GM20431 (cell line): ENCODE measurements at regions not wholly inside any gene's neighbourhood (a gene's known extent, or its start where the extent isn't known, plus 50 kb on each side); places are given as distances from the start of the nearest gene placed in this dataset.

ENCODE experiments used
- in situ Hi-C: fragments of 300-500 bp; cut with MseI, MboI; formaldehyde crosslinking; loops from one replicate; pipeline ENCODE4 v1.15.0; 2020; ENCODE audit warnings: low sequenced_read_pairs; ENCODE audit not compliant: unreplicated experiment

GRCh38 chr5:122705851-122706250 lies 69.0 kb upstream of the SNX2 start:
- in situ Hi-C loops = no loop called here

- in situ Hi-C loops = no loop called here
These were observed 67.1 kb upstream of the SNX2 start for GRCh38 chr5:122707796-122708195.

GRCh38 chr5:122713041-122713440 lies 61.8 kb upstream of the SNX2 start:
- in situ Hi-C loops = no loop called here

GRCh38 chr5:122715095-122715494 lies 59.8 kb upstream of the SNX2 start:
- in situ Hi-C loops = no loop called here

GRCh38 chr5:122718611-122719010 lies 56.3 kb upstream of the SNX2 start:
- in situ Hi-C loops = no loop called here

- in situ Hi-C loops = no loop called here
These were observed 54.7 kb upstream of the SNX2 start for GRCh38 chr5:122719991-122720746.

- in situ Hi-C loops = no loop called here
These were observed 53.8 kb upstream of the SNX2 start for GRCh38 chr5:122721127-122721526.

GRCh38 chr5:122722341-122722740 lies 52.5 kb upstream of the SNX2 start:
- in situ Hi-C loops = no loop called here

GRCh38 chr5:122723606-122724352 lies 51.1 kb upstream of the SNX2 start:
- in situ Hi-C loops = no loop called here
